ENCODE measurements at regions not wholly inside any gene's neighbourhood (a gene's known extent, or its start where the extent isn't known, plus 50 kb on each side); places are given as distances from the start of the nearest gene placed in this dataset.
"Not testable (repeated sequence)": the region's sequence is repeated elsewhere in the genome, so short reads cannot be mapped to it uniquely, and the experiment has no call there.

DNA sequence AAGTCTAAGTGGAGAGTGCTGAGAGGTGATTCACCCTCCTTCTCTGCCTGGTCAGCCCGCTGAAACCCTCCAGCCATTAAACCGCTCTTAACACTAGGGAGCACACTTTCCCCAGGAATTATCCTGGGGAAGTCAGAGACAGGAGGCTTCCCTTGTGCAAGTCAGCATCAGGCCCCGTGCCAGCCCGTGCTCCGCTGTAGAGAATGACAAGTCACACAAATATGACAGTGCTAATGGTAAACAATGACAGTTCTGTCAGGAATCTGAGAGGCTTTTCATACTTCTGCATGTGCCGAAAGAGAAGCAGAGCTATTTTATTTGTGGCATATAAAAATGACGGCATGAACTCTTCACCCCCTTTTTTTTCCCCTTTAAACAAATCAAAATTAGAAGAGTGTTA lies 816.9 kb upstream of the SLC10A2 start:
- H3K9me3 ChIP-seq = no peaks in the 10 kb centered on the region
- DNase-seq = peak; percentile 82
- WGBS, 2 donors = 3 to 7% methylated on average over 7 of the region's 7 CpGs
- peaks cover 0 to 13% (median 8%) of the 10 kb centered on the region in 4 donors for H3K4me1 ChIP-seq
- H3K27me3 ChIP-seq = no peaks in the 10 kb centered on the region
- no peaks in the 10 kb centered on the region for H3K36me3 ChIP-seq
- TF ChIP-seq POLR2AphosphoS5 (IDR thresholded peaks at IDR 0.05) (peak in 3 of 4 donors; percentile 36 to 62 (median 47)), EP300 (IDR thresholded peaks at IDR 0.05) (no peak), POLR2A (IDR thresholded peaks at IDR 0.05) (no peak)
- TF ChIP-seq, protein P1, sequence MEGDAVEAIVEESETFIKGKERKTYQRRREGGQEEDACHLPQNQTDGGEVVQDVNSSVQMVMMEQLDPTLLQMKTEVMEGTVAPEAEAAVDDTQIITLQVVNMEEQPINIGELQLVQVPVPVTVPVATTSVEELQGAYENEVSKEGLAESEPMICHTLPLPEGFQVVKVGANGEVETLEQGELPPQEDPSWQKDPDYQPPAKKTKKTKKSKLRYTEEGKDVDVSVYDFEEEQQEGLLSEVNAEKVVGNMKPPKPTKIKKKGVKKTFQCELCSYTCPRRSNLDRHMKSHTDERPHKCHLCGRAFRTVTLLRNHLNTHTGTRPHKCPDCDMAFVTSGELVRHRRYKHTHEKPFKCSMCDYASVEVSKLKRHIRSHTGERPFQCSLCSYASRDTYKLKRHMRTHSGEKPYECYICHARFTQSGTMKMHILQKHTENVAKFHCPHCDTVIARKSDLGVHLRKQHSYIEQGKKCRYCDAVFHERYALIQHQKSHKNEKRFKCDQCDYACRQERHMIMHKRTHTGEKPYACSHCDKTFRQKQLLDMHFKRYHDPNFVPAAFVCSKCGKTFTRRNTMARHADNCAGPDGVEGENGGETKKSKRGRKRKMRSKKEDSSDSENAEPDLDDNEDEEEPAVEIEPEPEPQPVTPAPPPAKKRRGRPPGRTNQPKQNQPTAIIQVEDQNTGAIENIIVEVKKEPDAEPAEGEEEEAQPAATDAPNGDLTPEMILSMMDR (IDR thresholded peaks at IDR 0.05) = peak in 3 of 4 experiments; percentile 20 to 45 (median 34)
- intact Hi-C loops (cut with DNase I) = no loop called here
- peak overlapping the region in 3 of 4 donors; percentile 1 to 20 (median 15) for H3K4me3 ChIP-seq
- peak overlapping the region in 2 of 4 donors; percentile 24 to 30 for H3K27ac ChIP-seq

DNA sequence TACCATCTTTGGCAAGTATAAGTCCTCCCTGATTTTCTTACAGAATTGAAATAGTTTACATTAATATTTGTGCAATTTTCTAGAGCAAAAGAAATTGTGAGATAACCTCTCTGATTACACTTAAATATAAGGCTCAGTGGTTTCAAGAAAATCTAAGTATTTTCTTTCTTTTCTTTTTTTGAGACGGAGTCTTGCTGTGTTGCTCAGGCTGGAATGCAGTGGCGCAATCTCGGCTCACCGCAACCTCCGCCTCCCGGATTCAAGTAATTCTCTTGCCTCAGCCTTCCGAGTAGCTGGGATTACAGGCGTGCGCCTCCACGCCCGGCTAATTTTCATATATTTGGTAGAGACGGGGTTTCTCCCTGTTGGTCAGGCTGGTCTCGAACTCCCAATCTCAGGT lies 813.9 kb upstream of the SLC10A2 start:
- H3K9me3 ChIP-seq; intact Hi-C loops (cut with DNase I); H3K4me3 ChIP-seq; H3K27ac ChIP-seq; H3K27me3 ChIP-seq; H3K36me3 ChIP-seq; DNase-seq: not testable (repeated sequence)
- peaks cover 0 to 13% (median 8%) of the 10 kb centered on the region in 4 donors for H3K4me1 ChIP-seq
- 94 to 95% methylated on average over 13 of the region's 13 CpGs for WGBS, 2 donors

DNA sequence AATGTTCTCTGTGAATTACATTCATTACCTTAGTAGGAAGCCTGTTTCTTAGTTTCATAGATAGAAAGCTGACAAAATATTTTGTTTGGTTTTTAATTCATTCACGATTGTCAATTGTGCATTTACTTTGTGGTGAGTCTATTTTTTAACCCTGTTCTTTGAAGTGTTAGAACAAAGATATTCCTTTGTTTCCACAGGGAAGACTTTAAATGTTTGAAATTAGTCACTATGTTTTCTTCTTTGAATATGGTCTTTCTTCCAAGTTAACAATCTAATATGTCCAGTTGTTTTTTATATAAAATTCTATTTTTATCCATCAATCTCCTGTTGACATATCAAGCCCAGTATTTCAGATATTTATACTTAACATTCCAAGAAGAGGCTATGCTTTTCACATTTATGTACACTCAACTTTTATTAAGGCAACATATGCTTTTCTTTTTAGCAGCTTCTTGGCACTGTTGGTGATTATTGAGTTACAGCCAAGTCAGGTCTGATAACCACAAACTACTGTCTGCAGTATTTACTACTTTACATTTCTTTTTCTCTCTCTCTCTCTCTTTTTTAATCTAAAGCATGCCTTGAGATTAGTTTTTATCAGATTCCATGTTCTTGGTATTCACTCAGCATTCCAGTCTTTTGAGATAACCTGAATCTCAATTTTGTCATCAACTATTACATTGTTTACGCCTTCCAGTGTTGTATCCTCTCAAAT lies 812.8 kb upstream of the SLC10A2 start:
- Histone ChIP-seq H3K4me1 (peaks cover 0 to 13% (median 8%) of the 10 kb centered on the region in 4 donors), H3K27me3 (no peaks in the 10 kb centered on the region), H3K9me3 (no peaks in the 10 kb centered on the region), H3K36me3 (no peaks in the 10 kb centered on the region), H3K4me3 (no peak overlapping the region), H3K27ac (no peak overlapping the region)
- DNase-seq = no peak
- intact Hi-C loops (cut with DNase I) = no loop called here
- no peak for TF ChIP-seq EP300 (IDR thresholded peaks at IDR 0.05)
- no peak for TF ChIP-seq POLR2AphosphoS5 (IDR thresholded peaks at IDR 0.05)
- no peak for TF ChIP-seq POLR2A (IDR thresholded peaks at IDR 0.05)
- TF ChIP-seq, protein P1 (IDR thresholded peaks at IDR 0.05) = no peak
- 62 to 84% methylated on average over 2 of the region's 2 CpGs for WGBS, 2 donors

DNA sequence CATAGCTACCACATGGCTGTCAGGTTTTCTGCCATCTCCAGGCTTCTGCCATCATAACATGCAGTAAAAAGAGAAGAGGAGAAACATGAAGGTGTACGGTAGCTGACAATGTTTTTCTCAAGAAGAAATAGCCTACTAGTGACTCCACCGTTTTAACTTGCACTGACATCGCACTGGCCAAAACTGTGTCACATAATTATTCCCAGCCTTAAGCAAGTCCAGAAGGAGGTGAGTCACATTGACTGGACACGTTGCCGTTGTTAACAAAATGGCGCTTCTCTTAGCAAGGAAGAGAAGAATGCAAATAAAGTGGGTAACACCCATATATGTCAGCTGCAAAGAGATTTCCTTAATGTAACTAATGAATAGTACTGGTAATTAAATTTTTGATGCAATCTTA lies 810.4 kb upstream of the SLC10A2 start:
- H3K27ac ChIP-seq = no peak overlapping the region
- H3K27me3 ChIP-seq = no peaks in the 10 kb centered on the region
- WGBS, 2 donors = 89 to 92% methylated on average over 6 of the region's 6 CpGs
- intact Hi-C loops (cut with DNase I) = no loop called here
- H3K4me3 ChIP-seq = no peak overlapping the region
- H3K9me3 ChIP-seq = no peaks in the 10 kb centered on the region
- no peaks in the 10 kb centered on the region for H3K36me3 ChIP-seq
- DNase-seq = no peak
- TF ChIP-seq POLR2AphosphoS5 (IDR thresholded peaks at IDR 0.05) = no peak
- TF ChIP-seq POLR2A (IDR thresholded peaks at IDR 0.05) = no peak
- no peak for TF ChIP-seq EP300 (IDR thresholded peaks at IDR 0.05)
- TF ChIP-seq, protein P1 (IDR thresholded peaks at IDR 0.05) = no peak
- H3K4me1 ChIP-seq = no peaks in the 10 kb centered on the region

DNA sequence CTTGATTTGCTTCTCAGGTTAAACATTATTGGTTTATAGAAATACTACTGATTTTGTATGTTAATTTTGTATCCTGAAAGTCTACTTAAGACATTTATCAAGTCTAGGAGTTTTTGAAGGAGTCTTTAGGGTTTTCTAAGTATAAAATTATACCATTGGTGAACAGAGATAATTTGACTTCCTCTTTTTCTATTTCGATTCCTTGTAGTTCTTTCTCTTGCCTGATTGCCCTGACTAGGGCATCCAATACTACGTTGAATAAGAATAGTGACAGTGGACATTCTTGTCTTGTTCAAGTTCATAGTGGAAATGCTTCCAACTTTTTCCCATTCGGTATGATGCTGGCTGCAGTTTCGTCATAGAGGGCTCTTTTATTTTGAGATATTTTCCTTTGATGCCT lies 807.5 kb upstream of the SLC10A2 start:
- Histone ChIP-seq H3K4me3 (no peak overlapping the region), H3K27me3 (no peaks in the 10 kb centered on the region), H3K9me3 (no peaks in the 10 kb centered on the region), H3K4me1 (no peaks in the 10 kb centered on the region), H3K27ac (no peak overlapping the region), H3K36me3 (no peaks in the 10 kb centered on the region)
- DNase-seq = no peak
- intact Hi-C loops (cut with DNase I) = no loop called here
- 61 to 66% methylated on average over 4 of the region's 4 CpGs for WGBS, 2 donors
- TF ChIP-seq EP300 (IDR thresholded peaks at IDR 0.05) (no peak), POLR2AphosphoS5 (IDR thresholded peaks at IDR 0.05) (no peak), POLR2A (IDR thresholded peaks at IDR 0.05) (no peak)
- TF ChIP-seq, protein P1 (IDR thresholded peaks at IDR 0.05) = no peak
